GM12874 (cell line): ENCODE measurements at regions not wholly inside any gene's neighbourhood (a gene's known extent, or its start where the extent isn't known, plus 50 kb on each side); places are given as distances from the start of the nearest gene placed in this dataset.

Experiments
- CTCF ChIP-seq: IDR thresholded peaks from 2 replicates; pipeline ENCODE4 v1.5.1; 2011; ENCODE audit warnings: low read depth, mild to moderate bottlenecking, control low read depth, low read length, moderate library complexity; ENCODE audit not compliant: insufficient read depth

GRCh38 chr3:35483131-35483530 is 156.2 kb upstream of the ARPP21 start:
- no peak for TF ChIP-seq CTCF

GRCh38 chr3:35484929-35485530 is 154.3 kb upstream of the ARPP21 start:
- TF ChIP-seq CTCF: no peak

GRCh38 chr3:35486295-35486694 is 153.0 kb upstream of the ARPP21 start:
- no peak for TF ChIP-seq CTCF

- no peak for TF ChIP-seq CTCF
Measured at GRCh38 chr3:35487376-35487775, 151.9 kb upstream of the ARPP21 start.

- TF ChIP-seq CTCF: no peak
Measured at GRCh38 chr3:35488526-35488925, 150.8 kb upstream of the ARPP21 start.

GRCh38 chr3:35492841-35493240 is 146.5 kb upstream of the ARPP21 start:
- TF ChIP-seq CTCF: no peak

- no peak for TF ChIP-seq CTCF
Measured at GRCh38 chr3:35498506-35499210, 140.7 kb upstream of the ARPP21 start.
